K562 (cell line): ENCODE measurements at regions not wholly inside any gene's neighbourhood (a gene's known extent, or its start where the extent isn't known, plus 50 kb on each side); places are given as distances from the start of the nearest gene placed in this dataset.

Experiments
- ATAC-seq: fragments of 200-7000 bp; cut with Tn5 transposase; 3 replicates; pipeline ENCODE4 v1.9.1; 2020; ENCODE audit warnings: moderate library complexity
- BruUV-seq: library from RNA; stranded (reverse); fragments of 400-500 nt; replicated peaks from 2 replicates; lab custom pipeline; 2021; lab: Mats Ljungman, UMichigan
- CTCF ChIA-PET: fragments of 300-600 bp; formaldehyde crosslinking; extraction: SDS; loops from one replicate; lab custom pipeline; 2021; ENCODE audit warnings: low intra/inter-chr PET ratio; lab: Yijun Ruan, JAX
- POLR2A ChIA-PET: fragments of 300-600, 350-650 bp; sonication (Branson Sonifier 250); formaldehyde crosslinking; extraction: SDS; loops from one replicate; lab custom pipeline; 2021; ENCODE audit warnings: antibody characterized with exemption, inconsistent platforms; lab: Yijun Ruan, JAX
- DNase-seq, 4 experiments: peaks; one replicate each; pipeline versions ENCODE4 v3.0.0 to v3.0.0-alpha.2; 2011 to 2018; ENCODE audit warnings: low spot score in 3 of 4, mixed read lengths in 3 of 4; ENCODE audit errors: extremely low read depth in 1 of 4
- FAIRE-seq: peaks from 2 replicates; lab custom pipeline; 2011; peaks lifted over from hg19 to GRCh38; lab: Jason Lieb, UNC
- H2AFZ ChIP-seq: 2 replicates; pipeline ENCODE4 v1.6.0; 2011; ENCODE audit warnings: low read depth, low read length, control low read depth, inconsistent platforms
- H3K27ac ChIP-seq: fragments of 200-600 bp; 3 replicates; pipeline ENCODE4 v1.8.0; 2011; ENCODE audit warnings: low read depth, mild to moderate bottlenecking, control low read depth, inconsistent platforms, low read length, moderate library complexity, mixed read lengths; ENCODE audit errors: extremely low read depth
- H3K27me3 ChIP-seq, 2 experiments: fragments of 300-600 bp in 1 of 2; 2 replicates in 1 of 2; 3 replicates in 1 of 2; pipeline versions ENCODE4 v1.6.0 to v1.8.0; 2011; ENCODE audit warnings: inconsistent platforms in 2 of 2, low read length in 2 of 2, mild to moderate bottlenecking in 1 of 2, mixed read lengths in 1 of 2, moderate library complexity in 1 of 2; ENCODE audit not compliant: control insufficient read depth in 2 of 2, insufficient read depth in 2 of 2
- H3K36me3 ChIP-seq: fragments of 300-600 bp; 3 replicates; pipeline ENCODE4 v1.8.0; 2011; ENCODE audit warnings: mild to moderate bottlenecking, low read length, inconsistent platforms; ENCODE audit not compliant: control insufficient read depth, insufficient read depth
- H3K4me1 ChIP-seq, 2 experiments: fragments of 200-600 bp in 1 of 2; replicated peaks in 1 of 2; 2 replicates in 1 of 2; 3 replicates in 1 of 2; pipeline versions ENCODE4 v1.5.1 to v1.8.0; 2011; ENCODE audit warnings: inconsistent platforms in 2 of 2, low read length in 2 of 2, mild to moderate bottlenecking in 1 of 2, mixed read lengths in 1 of 2, moderate library complexity in 1 of 2; ENCODE audit not compliant: control insufficient read depth in 2 of 2, insufficient read depth in 2 of 2
- H3K4me2 ChIP-seq: 2 replicates; pipeline ENCODE4 v1.6.1; 2011; ENCODE audit warnings: low read length, control low read depth, inconsistent platforms, mixed read lengths; ENCODE audit not compliant: insufficient read depth
- H3K4me3 ChIP-seq: fragments of 200-600 bp; sonication (generic), shearing (Covaris generic); 2 replicates; pipeline ENCODE4 v1.5.1; 2016; ENCODE audit warnings: control low read depth, inconsistent platforms
- H3K79me2 ChIP-seq: fragments of 200-600 bp; 3 replicates; pipeline ENCODE4 v1.8.0; 2011; ENCODE audit warnings: low read length, inconsistent platforms; ENCODE audit not compliant: control insufficient read depth, insufficient read depth
- H3K9ac ChIP-seq, 2 experiments: 2 replicates each; pipeline versions ENCODE4 v1.6.0 to v1.6.1; 2011; ENCODE audit warnings: low read depth in 2 of 2, low read length in 2 of 2, control low read depth in 1 of 2, inconsistent platforms in 1 of 2, mild to moderate bottlenecking in 1 of 2, mixed read lengths in 1 of 2; ENCODE audit not compliant: insufficient read depth in 1 of 2
- H3K9me1 ChIP-seq: one replicate; pipeline ENCODE4 v1.6.0; 2011; ENCODE audit warnings: inconsistent platforms, mild to moderate bottlenecking, low read length, moderate library complexity; ENCODE audit not compliant: control insufficient read depth, insufficient read depth
- H3K9me3 ChIP-seq: replicated peaks from 2 replicates; pipeline ENCODE4 v1.5.1; 2011; ENCODE audit warnings: low read depth, low read length, inconsistent platforms; ENCODE audit not compliant: control insufficient read depth, insufficient read depth
- H4K20me1 ChIP-seq: replicated peaks from 2 replicates; pipeline ENCODE4 v1.6.1; 2011; ENCODE audit warnings: low read length, inconsistent platforms, mixed read lengths; ENCODE audit not compliant: control insufficient read depth, insufficient read depth
- DMBX1 ChIP-seq: fragments of 250-450 bp; sonication (Bioruptor Pico); IDR thresholded peaks from 2 replicates; pipeline ENCODE4 v1.8.0; 2022; ENCODE audit warnings: inconsistent platforms, mild to moderate bottlenecking, moderate library complexity, borderline replicate concordance
- FOS ChIP-seq: IDR thresholded peaks from 3 replicates; pipeline ENCODE4 v1.6.1; 2011; ENCODE audit not compliant: insufficient read length; ENCODE audit errors: extremely low read depth
- FOXA3 ChIP-seq, 2 experiments: fragments of 450-650 bp in 1 of 2; sonication (generic) in 1 of 2; formaldehyde crosslinking; IDR thresholded peaks in 1 of 2; conservative IDR thresholded peaks in 1 of 2; 2 replicates each; pipeline versions ENCODE4 v1.4.0 to v1.8.0; 2020 to 2022; ENCODE audit warnings: mild to moderate bottlenecking in 2 of 2, missing genetic modification reagents in 1 of 2
- GTF2F1 ChIP-seq: IDR thresholded peaks from 2 replicates; pipeline ENCODE4 v1.6.1; 2011; ENCODE audit warnings: low read depth, low read length, improper control_type of control experiment
- SAFB2 ChIP-seq: fragments of 200-400 bp; formaldehyde crosslinking; IDR thresholded peaks from 2 replicates; pipeline ENCODE4 v1.6.1; 2018; ENCODE audit warnings: borderline replicate concordance, low read length, low read depth, moderate library complexity; ENCODE audit not compliant: severe bottlenecking
- WGBS: fragments of 100-300 bp; shearing (Covaris generic); methylation state at CpG from one replicate; pipeline ENCODE4 v1.1.6; 2016; ENCODE audit warnings: low coverage, mixed read lengths; ENCODE audit not compliant: insufficient coverage; ENCODE audit errors: missing lambda C conversion rate; 5-methylcytosine and 5-hydroxymethylcytosine counted together
- in situ Hi-C: fragments of 300-500 bp; cut with MboI; formaldehyde crosslinking; loops from 4 replicates; pipeline ENCODE4 v1.15.0; 2018; ENCODE audit warnings: inconsistent platforms, mixed read lengths
- intact Hi-C: fragments of 100-400 bp; cut with micrococcal nuclease; formaldehyde crosslinking; loops from 2 replicates; pipeline ENCODE4 v1.14.2; 2022

- Histone ChIP-seq H3K4me3 (no peak overlapping the region), H3K9me1 (no peaks in the 10 kb centered on the region), H3K27me3 (peaks cover 0 to 5% of the 10 kb centered on the region in 2 experiments; a peak in 1 of 5 replicates), H4K20me1 (no peaks in the 10 kb centered on the region), H3K4me1 (no peaks in the 10 kb centered on the region; a peak in 1 of 5 replicates), H2AFZ (no peak overlapping the region), H3K9me3 (no peaks in the 10 kb centered on the region), H3K9ac (no peak overlapping the region), H3K79me2 (no peaks in the 10 kb centered on the region), H3K36me3 (no peaks in the 10 kb centered on the region)
- FAIRE-seq, result no peak
- intact Hi-C loops, result no loop called here
- ChIA-PET POLR2A (no interaction called here), CTCF (no interaction called here)
- no peak for DNase-seq
- BruUV-seq, result no TSS peak
- no peak for ATAC-seq
- no peak for TF ChIP-seq GTF2F1
- TF ChIP-seq DMBX1 (CRISPR knock-in tag), result no peak
- TF ChIP-seq FOXA3 (CRISPR knock-in tag; conservative IDR thresholded peaks at IDR 0.05 in 1 of 2, IDR thresholded peaks at IDR 0.05 in 1 of 2), result peak in 1 of 2 experiments; percentile 86; a peak in 2 of 4 replicates
- no peak for TF ChIP-seq SAFB2
- no peak for TF ChIP-seq FOS
- TF ChIP-seq, all 486 proteins: peak for 1
- no peak overlapping the region for H3K4me2 ChIP-seq
- no peak overlapping the region for H3K27ac ChIP-seq
- 28% methylated on average over 9 of the region's 9 CpGs for WGBS
- in situ Hi-C loops, result no loop called here
Measured at GRCh38 chr3:177538750-177539730, 341.8 kb upstream of the TBL1XR1 start.
